ENCODE measurements at regions not wholly inside any gene's neighbourhood (a gene's known extent, or its start where the extent isn't known, plus 50 kb on each side); places are given as distances from the start of the nearest gene placed in this dataset.

DNA sequence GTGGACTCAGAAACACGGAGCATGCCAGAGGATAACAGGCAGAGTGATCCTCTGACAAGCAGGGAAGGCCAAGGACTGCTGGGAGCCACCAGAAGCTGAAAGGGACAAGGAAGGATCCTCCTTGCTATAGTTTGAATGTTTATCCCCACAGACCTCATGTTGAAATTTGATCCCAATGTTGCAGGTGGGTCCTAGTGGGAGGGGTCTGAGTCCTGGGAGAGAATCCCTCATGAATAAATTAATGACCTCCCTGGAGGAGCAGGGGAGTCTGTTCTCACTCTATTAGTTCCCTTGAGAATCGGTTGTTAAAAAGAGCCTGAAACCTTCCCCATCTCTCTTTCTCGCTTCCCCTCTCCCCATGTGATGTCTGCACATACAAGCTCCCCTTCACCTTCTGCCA, 124.4 kb downstream of the FBXO15 start:
- Mint-ChIP-seq H3K27me3 (ENCODE audit: unreplicated experiment) (no peaks in the 10 kb centered on the region), H3K4me3 (ENCODE audit: unreplicated experiment) (no peak overlapping the region), H3K27ac (ENCODE audit: unreplicated experiment) (no peak overlapping the region), H3K9me3 (ENCODE audit: unreplicated experiment) (peaks cover 3% of the 10 kb centered on the region), H3K36me3 (ENCODE audit: unreplicated experiment) (no peaks in the 10 kb centered on the region), H3K4me1 (ENCODE audit: low read depth, unreplicated experiment) (peaks cover 16% of the 10 kb centered on the region)
- TF ChIP-seq, protein P1, sequence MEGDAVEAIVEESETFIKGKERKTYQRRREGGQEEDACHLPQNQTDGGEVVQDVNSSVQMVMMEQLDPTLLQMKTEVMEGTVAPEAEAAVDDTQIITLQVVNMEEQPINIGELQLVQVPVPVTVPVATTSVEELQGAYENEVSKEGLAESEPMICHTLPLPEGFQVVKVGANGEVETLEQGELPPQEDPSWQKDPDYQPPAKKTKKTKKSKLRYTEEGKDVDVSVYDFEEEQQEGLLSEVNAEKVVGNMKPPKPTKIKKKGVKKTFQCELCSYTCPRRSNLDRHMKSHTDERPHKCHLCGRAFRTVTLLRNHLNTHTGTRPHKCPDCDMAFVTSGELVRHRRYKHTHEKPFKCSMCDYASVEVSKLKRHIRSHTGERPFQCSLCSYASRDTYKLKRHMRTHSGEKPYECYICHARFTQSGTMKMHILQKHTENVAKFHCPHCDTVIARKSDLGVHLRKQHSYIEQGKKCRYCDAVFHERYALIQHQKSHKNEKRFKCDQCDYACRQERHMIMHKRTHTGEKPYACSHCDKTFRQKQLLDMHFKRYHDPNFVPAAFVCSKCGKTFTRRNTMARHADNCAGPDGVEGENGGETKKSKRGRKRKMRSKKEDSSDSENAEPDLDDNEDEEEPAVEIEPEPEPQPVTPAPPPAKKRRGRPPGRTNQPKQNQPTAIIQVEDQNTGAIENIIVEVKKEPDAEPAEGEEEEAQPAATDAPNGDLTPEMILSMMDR (IDR thresholded peaks at IDR 0.05; ENCODE audit: partially characterized antibody, unreplicated experiment): no peak
- DNase-seq: no peak

DNA sequence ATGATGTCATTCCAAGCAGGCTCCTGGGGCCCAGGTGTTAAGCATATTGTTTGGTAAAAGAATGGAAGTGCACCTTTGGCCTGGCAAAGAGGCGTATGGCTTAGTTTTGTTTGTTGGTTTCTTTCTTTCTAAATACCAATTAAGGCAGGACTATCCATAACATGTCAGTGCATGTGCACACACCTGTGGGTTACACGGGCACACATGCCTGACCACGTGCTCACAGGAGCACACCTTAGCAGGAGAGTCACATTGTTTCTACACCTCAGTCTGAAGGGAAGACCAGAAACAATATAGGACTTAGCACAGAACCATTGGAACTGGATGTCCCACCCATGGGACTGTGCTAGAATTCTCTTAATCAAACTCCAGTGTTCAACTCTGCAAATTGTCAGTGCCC, 127.8 kb downstream of the FBXO15 start:
- DNase-seq: no peak
- H3K4me1 Mint-ChIP-seq (ENCODE audit: low read depth, unreplicated experiment): peaks cover 13% of the 10 kb centered on the region
- no peaks in the 10 kb centered on the region for H3K36me3 Mint-ChIP-seq (ENCODE audit: unreplicated experiment)
- H3K27me3 Mint-ChIP-seq (ENCODE audit: unreplicated experiment): no peaks in the 10 kb centered on the region
- TF ChIP-seq, protein P1 (IDR thresholded peaks at IDR 0.05; ENCODE audit: partially characterized antibody, unreplicated experiment): no peak
- H3K27ac Mint-ChIP-seq (ENCODE audit: unreplicated experiment): no peak overlapping the region
- H3K4me3 Mint-ChIP-seq (ENCODE audit: unreplicated experiment): no peak overlapping the region
- peaks cover 3% of the 10 kb centered on the region for H3K9me3 Mint-ChIP-seq (ENCODE audit: unreplicated experiment)

DNA sequence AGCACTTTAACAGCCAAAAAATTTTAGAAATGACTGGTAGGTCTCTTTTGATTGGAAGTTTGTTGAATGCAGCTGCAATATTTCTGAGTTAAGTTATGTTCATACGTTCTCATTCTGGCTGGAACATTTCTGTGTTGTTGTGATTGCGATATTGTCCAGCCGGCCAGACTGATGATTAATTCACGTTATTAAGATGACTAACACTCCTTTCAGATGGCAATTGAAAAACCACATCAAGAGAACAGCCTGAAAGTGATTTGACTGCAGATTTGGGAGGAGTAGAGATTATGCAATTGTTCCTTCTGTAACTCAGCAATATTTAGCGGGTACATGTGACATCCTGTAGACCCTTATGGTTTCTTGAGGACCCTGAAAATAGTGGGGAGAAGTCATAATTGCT, 133.7 kb downstream of the FBXO15 start:
- DNase-seq: no peak
- H3K9me3 Mint-ChIP-seq (ENCODE audit: unreplicated experiment): no peaks in the 10 kb centered on the region
- no peak overlapping the region for H3K4me3 Mint-ChIP-seq (ENCODE audit: unreplicated experiment)
- no peak overlapping the region for H3K27ac Mint-ChIP-seq (ENCODE audit: unreplicated experiment)
- no peaks in the 10 kb centered on the region for H3K4me1 Mint-ChIP-seq (ENCODE audit: low read depth, unreplicated experiment)
- H3K27me3 Mint-ChIP-seq (ENCODE audit: unreplicated experiment): no peaks in the 10 kb centered on the region
- TF ChIP-seq, protein P1 (IDR thresholded peaks at IDR 0.05; ENCODE audit: partially characterized antibody, unreplicated experiment): no peak
- H3K36me3 Mint-ChIP-seq (ENCODE audit: unreplicated experiment): no peaks in the 10 kb centered on the region

DNA sequence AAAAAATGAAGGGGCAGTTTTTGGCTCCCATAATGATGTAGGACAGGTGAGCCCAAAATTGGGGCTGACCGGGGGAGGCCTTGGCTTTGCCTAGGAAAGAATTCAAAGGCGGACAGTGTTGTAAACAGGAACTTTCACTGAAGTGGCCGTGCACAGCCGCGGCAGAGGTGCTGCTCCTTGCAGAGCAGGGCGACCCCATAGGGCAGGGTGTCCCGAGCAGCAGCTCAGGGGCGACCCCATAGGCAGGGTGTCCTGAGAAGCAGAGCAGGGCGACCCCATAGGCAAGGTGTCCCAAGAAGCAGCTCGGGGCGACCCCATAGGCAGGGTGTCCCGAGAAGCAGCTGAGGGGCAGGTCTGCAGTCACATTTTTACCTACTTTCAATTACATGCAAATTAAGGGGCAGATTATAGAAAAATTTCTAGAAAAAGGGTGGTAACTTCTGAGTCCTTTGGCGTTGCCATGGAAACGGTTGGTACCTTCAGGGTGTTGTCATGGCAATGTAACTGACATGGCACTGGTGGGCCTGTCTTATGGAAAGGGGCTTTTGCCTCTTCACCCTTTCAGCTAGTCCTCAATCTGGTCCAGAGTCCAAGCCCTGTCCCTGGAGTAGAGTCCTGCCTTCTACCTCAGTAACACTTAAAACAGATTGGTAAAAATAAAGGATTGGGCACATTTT, 134.5 kb downstream of the FBXO15 start:
- Mint-ChIP-seq H3K4me3 (ENCODE audit: unreplicated experiment) (no peak overlapping the region), H3K27ac (ENCODE audit: unreplicated experiment) (no peak overlapping the region), H3K9me3 (ENCODE audit: unreplicated experiment) (no peaks in the 10 kb centered on the region), H3K4me1 (ENCODE audit: low read depth, unreplicated experiment) (no peaks in the 10 kb centered on the region), H3K36me3 (ENCODE audit: unreplicated experiment) (no peaks in the 10 kb centered on the region), H3K27me3 (ENCODE audit: unreplicated experiment) (no peaks in the 10 kb centered on the region)
- no peak for DNase-seq
- TF ChIP-seq, protein P1 (IDR thresholded peaks at IDR 0.05; ENCODE audit: partially characterized antibody, unreplicated experiment): no peak

DNA sequence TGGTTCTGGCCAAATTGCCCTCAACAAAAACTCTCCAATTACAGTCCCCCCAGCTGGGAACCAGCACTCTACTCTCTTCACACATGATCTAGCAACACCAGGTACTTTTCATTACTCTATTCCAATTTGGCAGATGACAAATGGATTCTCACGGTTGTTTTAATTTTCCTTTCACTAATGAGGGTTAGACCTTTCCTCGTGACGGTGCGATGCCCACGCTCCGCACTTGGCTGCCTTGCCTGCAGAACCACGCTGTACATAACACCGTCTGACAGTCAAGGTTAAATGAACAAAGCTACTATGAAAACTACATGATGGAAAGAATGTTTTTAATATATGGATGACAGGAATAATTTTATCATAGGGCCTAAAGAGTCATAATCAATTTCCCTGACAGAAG, 141.5 kb downstream of the FBXO15 start:
- Mint-ChIP-seq H3K27me3 (ENCODE audit: unreplicated experiment) (peaks cover 3% of the 10 kb centered on the region), H3K36me3 (ENCODE audit: unreplicated experiment) (no peaks in the 10 kb centered on the region), H3K27ac (ENCODE audit: unreplicated experiment) (no peak overlapping the region), H3K9me3 (ENCODE audit: unreplicated experiment) (no peaks in the 10 kb centered on the region), H3K4me1 (ENCODE audit: low read depth, unreplicated experiment) (no peaks in the 10 kb centered on the region), H3K4me3 (ENCODE audit: unreplicated experiment) (no peak overlapping the region)
- DNase-seq: no peak
- TF ChIP-seq, protein P1 (IDR thresholded peaks at IDR 0.05; ENCODE audit: partially characterized antibody, unreplicated experiment): no peak

All from glutamatergic neuron (in vitro differentiated cells).